Gastrocnemius medialis (tissue), 4 donors: ENCODE measurements at regions not wholly inside any gene's neighbourhood (a gene's known extent, or its start where the extent isn't known, plus 50 kb on each side); places are given as distances from the start of the nearest gene placed in this dataset.

Experiments used
- POLR2A ChIP-seq, 2 donors: fragments of 450-650 bp; IDR thresholded peaks; one replicate each; pipeline ENCODE4 v1.6.1; 2017; ENCODE audit warnings: antibody characterized with exemption in 2 of 2, mild to moderate bottlenecking in 2 of 2, moderate library complexity in 2 of 2
- TF ChIP-seq, protein P1 (sequence below), 5 experiments: fragments of 450-650 bp in 3 of 5; fragments of 200-600 bp in 2 of 5; sonication (generic) in 2 of 5; IDR thresholded peaks in 4 of 5; conservative IDR thresholded peaks in 1 of 5; 1 replicate in 4 of 5; 2 replicates in 1 of 5; pipeline ENCODE4 v1.5.1; 2016 to 2019; ENCODE audit warnings: antibody characterized with exemption in 5 of 5, mild to moderate bottlenecking in 3 of 5, moderate library complexity in 3 of 5

GRCh38 chr5:96236051-96236450 is 197.0 kb downstream of the PCSK1 start:
- no peak for TF ChIP-seq POLR2A (IDR thresholded peaks at IDR 0.05)
- TF ChIP-seq, protein P1, sequence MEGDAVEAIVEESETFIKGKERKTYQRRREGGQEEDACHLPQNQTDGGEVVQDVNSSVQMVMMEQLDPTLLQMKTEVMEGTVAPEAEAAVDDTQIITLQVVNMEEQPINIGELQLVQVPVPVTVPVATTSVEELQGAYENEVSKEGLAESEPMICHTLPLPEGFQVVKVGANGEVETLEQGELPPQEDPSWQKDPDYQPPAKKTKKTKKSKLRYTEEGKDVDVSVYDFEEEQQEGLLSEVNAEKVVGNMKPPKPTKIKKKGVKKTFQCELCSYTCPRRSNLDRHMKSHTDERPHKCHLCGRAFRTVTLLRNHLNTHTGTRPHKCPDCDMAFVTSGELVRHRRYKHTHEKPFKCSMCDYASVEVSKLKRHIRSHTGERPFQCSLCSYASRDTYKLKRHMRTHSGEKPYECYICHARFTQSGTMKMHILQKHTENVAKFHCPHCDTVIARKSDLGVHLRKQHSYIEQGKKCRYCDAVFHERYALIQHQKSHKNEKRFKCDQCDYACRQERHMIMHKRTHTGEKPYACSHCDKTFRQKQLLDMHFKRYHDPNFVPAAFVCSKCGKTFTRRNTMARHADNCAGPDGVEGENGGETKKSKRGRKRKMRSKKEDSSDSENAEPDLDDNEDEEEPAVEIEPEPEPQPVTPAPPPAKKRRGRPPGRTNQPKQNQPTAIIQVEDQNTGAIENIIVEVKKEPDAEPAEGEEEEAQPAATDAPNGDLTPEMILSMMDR (IDR thresholded peaks at IDR 0.05 in 4 of 5, conservative IDR thresholded peaks at IDR 0.05 in 1 of 5) = no peak
